Gastrocnemius medialis (tissue), 4 donors: ENCODE measurements at regions not wholly inside any gene's neighbourhood (a gene's known extent, or its start where the extent isn't known, plus 50 kb on each side); places are given as distances from the start of the nearest gene placed in this dataset.

Experiments
- POLR2A ChIP-seq, 2 donors: fragments of 450-650 bp; IDR thresholded peaks; one replicate each; pipeline ENCODE4 v1.6.1; 2017; ENCODE audit warnings: antibody characterized with exemption in 2 of 2, mild to moderate bottlenecking in 2 of 2, moderate library complexity in 2 of 2
- TF ChIP-seq, protein P1 (sequence below), 5 experiments: fragments of 450-650 bp in 3 of 5; fragments of 200-600 bp in 2 of 5; sonication (generic) in 2 of 5; IDR thresholded peaks in 4 of 5; conservative IDR thresholded peaks in 1 of 5; 1 replicate in 4 of 5; 2 replicates in 1 of 5; pipeline ENCODE4 v1.5.1; 2016 to 2019; ENCODE audit warnings: antibody characterized with exemption in 5 of 5, mild to moderate bottlenecking in 3 of 5, moderate library complexity in 3 of 5

DNA sequence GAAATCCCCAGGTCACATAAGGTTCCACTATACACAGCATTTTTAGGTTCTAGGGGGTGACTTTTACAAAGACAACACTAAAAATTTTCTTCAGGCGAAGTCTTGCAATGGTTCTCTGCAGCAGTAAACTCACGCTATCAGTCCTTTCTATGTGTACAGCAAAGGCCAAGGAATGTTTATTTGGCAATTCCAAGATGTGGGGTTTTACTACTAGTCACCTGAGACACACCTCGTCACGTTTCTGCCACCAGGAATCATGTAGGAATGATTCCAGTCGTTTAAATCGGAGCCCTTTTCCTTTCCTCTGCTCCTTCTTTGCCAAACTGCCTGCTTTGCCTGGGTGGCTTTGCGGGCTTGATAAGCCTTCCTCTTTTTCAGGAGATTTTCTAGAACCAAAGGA is 75.9 kb upstream of the ENPEP start:
- TF ChIP-seq, protein P1, sequence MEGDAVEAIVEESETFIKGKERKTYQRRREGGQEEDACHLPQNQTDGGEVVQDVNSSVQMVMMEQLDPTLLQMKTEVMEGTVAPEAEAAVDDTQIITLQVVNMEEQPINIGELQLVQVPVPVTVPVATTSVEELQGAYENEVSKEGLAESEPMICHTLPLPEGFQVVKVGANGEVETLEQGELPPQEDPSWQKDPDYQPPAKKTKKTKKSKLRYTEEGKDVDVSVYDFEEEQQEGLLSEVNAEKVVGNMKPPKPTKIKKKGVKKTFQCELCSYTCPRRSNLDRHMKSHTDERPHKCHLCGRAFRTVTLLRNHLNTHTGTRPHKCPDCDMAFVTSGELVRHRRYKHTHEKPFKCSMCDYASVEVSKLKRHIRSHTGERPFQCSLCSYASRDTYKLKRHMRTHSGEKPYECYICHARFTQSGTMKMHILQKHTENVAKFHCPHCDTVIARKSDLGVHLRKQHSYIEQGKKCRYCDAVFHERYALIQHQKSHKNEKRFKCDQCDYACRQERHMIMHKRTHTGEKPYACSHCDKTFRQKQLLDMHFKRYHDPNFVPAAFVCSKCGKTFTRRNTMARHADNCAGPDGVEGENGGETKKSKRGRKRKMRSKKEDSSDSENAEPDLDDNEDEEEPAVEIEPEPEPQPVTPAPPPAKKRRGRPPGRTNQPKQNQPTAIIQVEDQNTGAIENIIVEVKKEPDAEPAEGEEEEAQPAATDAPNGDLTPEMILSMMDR (IDR thresholded peaks at IDR 0.05 in 4 of 5, conservative IDR thresholded peaks at IDR 0.05 in 1 of 5) = no peak
- no peak for TF ChIP-seq POLR2A (IDR thresholded peaks at IDR 0.05)
